ENCODE measurements at regions not wholly inside any gene's neighbourhood (a gene's known extent, or its start where the extent isn't known, plus 50 kb on each side); places are given as distances from the start of the nearest gene placed in this dataset.

- no peaks in the 10 kb centered on the region for H4K20me1 ChIP-seq (ENCODE audit: insufficient read depth, low read length)
- no peaks in the 10 kb centered on the region for H3K36me3 ChIP-seq (ENCODE audit: insufficient read depth, low read length)
- H3K4me3 ChIP-seq (ENCODE audit: low read depth, low read length, poor library complexity, severe bottlenecking): peak overlapping the region; percentile 18
- TF ChIP-seq EZH2 (IDR thresholded peaks at IDR 0.05; ENCODE audit: borderline replicate concordance, low read length) (no peak), CTCF (IDR thresholded peaks at IDR 0.05; ENCODE audit: low read length) (no peak)
- peak overlapping the region; percentile 98 for H3K27ac ChIP-seq (ENCODE audit: low read depth, low read length, poor library complexity, severe bottlenecking)
- no peak overlapping the region; the same call in 1 of the 2 replicates for H2AFZ ChIP-seq (ENCODE audit: low read length)
- H3K4me1 ChIP-seq (ENCODE audit: insufficient read depth, low read length, severe bottlenecking): peaks cover 40% of the 10 kb centered on the region
- peak overlapping the region; percentile 53; the same call in 1 of the 2 replicates for H3K9ac ChIP-seq (ENCODE audit: low read length)
- no peaks in the 10 kb centered on the region for H3K27me3 ChIP-seq (ENCODE audit: insufficient read depth, low read length)
- no peaks in the 10 kb centered on the region for H3F3A ChIP-seq (ENCODE audit: insufficient read depth, low read length)
- H3K4me2 ChIP-seq (ENCODE audit: low read length): peak overlapping the region; percentile 53
- no peaks in the 10 kb centered on the region for H3K79me2 ChIP-seq (ENCODE audit: insufficient read depth, low read length)
- H3K9me2 ChIP-seq (ENCODE audit: low read depth, low read length): no peaks in the 10 kb centered on the region
- no peaks in the 10 kb centered on the region for H3K9me3 ChIP-seq (ENCODE audit: low read length)
Measured at GRCh38 chr10:78658645-78659597, 409.8 kb upstream of the ZMIZ1 start.

- Histone ChIP-seq H3K4me3 (ENCODE audit: low read depth, low read length, poor library complexity, severe bottlenecking) (no peak overlapping the region), H3K36me3 (ENCODE audit: insufficient read depth, low read length) (no peaks in the 10 kb centered on the region), H3K9me2 (ENCODE audit: low read depth, low read length) (no peaks in the 10 kb centered on the region), H3K4me2 (ENCODE audit: low read length) (peak overlapping the region; percentile 53; the same call in 1 of the 2 replicates), H3K9ac (ENCODE audit: low read length) (no peak overlapping the region), H3K9me3 (ENCODE audit: low read length) (peaks cover 4% of the 10 kb centered on the region), H3K27ac (ENCODE audit: low read depth, low read length, poor library complexity, severe bottlenecking) (peak overlapping the region; percentile 98), H4K20me1 (ENCODE audit: insufficient read depth, low read length) (no peaks in the 10 kb centered on the region), H2AFZ (ENCODE audit: low read length) (no peak overlapping the region), H3K4me1 (ENCODE audit: insufficient read depth, low read length, severe bottlenecking) (peaks cover 40% of the 10 kb centered on the region), H3K79me2 (ENCODE audit: insufficient read depth, low read length) (no peaks in the 10 kb centered on the region), H3K27me3 (ENCODE audit: insufficient read depth, low read length) (no peaks in the 10 kb centered on the region), H3F3A (ENCODE audit: insufficient read depth, low read length) (no peaks in the 10 kb centered on the region)
- TF ChIP-seq EZH2 (IDR thresholded peaks at IDR 0.05; ENCODE audit: borderline replicate concordance, low read length) (no peak), CTCF (IDR thresholded peaks at IDR 0.05; ENCODE audit: low read length) (no peak)
Measured at GRCh38 chr10:78659598-78659967, 409.2 kb upstream of the ZMIZ1 start.

- Histone ChIP-seq H3F3A (ENCODE audit: insufficient read depth, low read length) (no peaks in the 10 kb centered on the region), H3K27ac (ENCODE audit: low read depth, low read length, poor library complexity, severe bottlenecking) (no peak overlapping the region), H3K79me2 (ENCODE audit: insufficient read depth, low read length) (no peaks in the 10 kb centered on the region), H3K4me1 (ENCODE audit: insufficient read depth, low read length, severe bottlenecking) (peaks cover 40% of the 10 kb centered on the region), H3K9ac (ENCODE audit: low read length) (no peak overlapping the region), H3K4me2 (ENCODE audit: low read length) (no peak overlapping the region), H3K4me3 (ENCODE audit: low read depth, low read length, poor library complexity, severe bottlenecking) (no peak overlapping the region), H3K27me3 (ENCODE audit: insufficient read depth, low read length) (no peaks in the 10 kb centered on the region; the same call in 1 of the 2 replicates), H3K36me3 (ENCODE audit: insufficient read depth, low read length) (no peaks in the 10 kb centered on the region), H3K9me3 (ENCODE audit: low read length) (peaks cover 7% of the 10 kb centered on the region), H3K9me2 (ENCODE audit: low read depth, low read length) (no peaks in the 10 kb centered on the region), H2AFZ (ENCODE audit: low read length) (no peak overlapping the region), H4K20me1 (ENCODE audit: insufficient read depth, low read length) (no peaks in the 10 kb centered on the region)
- TF ChIP-seq CTCF (IDR thresholded peaks at IDR 0.05; ENCODE audit: low read length): no peak
- no peak for TF ChIP-seq EZH2 (IDR thresholded peaks at IDR 0.05; ENCODE audit: borderline replicate concordance, low read length)
Measured at GRCh38 chr10:78660446-78661106, 408.2 kb upstream of the ZMIZ1 start.
